HG03139 (cell line): ENCODE measurements at regions not wholly inside any gene's neighbourhood (a gene's known extent, or its start where the extent isn't known, plus 50 kb on each side); places are given as distances from the start of the nearest gene placed in this dataset.

Experiments used
- ATAC-seq: cut with Tn5 transposase; IDR thresholded peaks from one replicate; pipeline ENCODE4 v1.9.1; 2021; ENCODE audit not compliant: unreplicated experiment

DNA sequence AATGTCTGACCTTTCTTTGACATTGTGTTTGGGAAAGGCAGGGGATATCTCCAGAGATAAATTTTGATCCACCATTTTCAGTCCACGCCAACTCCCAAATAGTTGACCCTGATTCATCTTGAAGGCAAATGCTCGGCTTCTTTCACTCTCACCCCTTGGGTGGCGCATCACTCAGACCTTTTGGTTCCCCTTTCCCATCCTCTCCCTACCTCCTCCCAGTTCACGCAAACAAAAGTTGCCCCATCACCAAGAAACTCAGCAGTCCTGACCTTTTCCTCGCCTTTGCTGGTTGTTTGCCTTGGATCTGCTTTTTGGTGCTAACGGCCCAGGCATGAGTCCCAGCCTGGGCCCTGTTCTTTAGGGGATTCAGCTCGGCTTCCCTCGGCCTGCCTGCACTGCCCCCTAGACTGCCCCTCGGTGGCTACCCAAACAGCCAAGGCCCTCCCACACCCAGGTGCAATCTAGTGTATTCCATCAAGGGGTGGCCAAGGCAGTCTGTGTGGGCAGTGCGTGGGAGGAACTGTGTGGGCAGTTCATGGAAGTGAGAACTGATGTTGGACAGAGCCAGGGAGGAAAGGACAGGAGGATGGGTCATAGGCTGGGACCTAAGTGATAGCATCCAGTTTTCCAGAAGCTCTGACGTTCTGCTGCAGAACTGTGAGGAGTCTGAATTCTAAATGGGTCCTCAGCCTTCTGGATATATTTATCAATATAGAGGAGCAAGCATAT, 255.7 kb downstream of the DLEU7 start:
- no peak for ATAC-seq

DNA sequence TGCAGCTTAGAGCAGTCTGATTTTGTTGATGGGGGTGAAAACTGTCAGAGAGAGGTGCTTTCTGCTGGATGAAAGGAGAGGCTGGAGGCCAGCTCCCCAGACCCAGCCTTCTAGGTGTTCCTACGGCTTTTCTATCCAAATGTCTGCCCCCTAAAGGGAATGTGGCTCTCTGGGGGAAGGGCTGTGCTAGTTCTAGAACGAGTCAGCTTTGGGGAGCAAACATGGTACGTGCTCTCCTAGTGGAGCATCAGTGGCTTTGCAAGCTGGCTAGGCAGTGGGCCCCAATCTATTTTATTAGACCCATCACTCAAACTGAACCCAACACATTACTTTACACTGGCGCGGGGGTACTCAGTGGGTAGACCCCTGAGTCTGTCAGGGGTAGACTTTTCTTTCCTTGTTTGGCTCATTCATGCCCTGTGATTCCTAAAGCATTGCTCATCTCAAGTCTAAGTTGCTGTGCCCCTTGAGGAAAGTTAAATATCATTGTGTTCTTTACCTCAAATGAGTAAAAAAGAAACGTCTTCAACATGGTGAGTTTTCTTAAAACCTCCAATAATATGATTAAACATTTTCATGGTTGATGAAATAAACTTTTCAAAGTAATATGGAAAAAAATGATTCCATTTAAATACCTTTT, 254.9 kb downstream of the DLEU7 start:
- no peak for ATAC-seq

DNA sequence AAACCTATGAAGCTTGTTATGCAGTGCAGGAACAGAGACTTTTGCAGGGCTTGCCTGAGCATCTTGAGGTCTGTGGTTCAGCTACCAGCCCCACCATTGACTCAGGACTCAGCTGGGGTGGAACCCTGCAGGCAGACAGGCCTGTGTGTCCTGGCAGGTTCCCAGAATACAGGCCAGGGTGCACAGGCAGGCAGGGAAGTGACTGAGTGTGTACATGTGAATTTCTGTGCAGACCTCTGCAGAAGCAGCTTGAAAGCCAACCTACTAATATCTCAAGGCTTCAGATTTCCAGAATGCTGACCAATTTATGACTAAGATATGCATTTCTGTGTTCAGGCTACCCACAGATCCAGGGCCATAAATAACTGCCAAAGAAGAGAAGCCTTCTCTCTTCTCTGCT, 254.4 kb downstream of the DLEU7 start:
- no peak for ATAC-seq

DNA sequence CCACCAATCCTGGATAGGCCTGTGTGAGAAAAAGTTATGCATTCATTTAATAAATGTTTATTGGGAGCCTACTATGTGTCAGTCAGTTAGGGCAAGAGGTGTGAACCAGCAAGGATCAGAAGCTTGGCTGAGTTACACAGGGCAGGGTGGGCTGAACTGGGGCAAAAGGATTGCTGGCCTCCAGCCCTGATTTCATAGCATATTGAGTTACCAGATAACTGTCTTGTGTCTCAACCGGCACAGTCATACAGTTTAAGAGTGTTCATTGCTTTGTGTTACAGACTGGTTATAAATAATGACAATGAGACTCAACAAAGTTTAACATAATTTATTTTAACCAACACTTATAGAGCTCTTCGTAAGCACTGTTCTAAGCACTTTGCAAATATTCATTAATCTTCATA, 253.8 kb downstream of the DLEU7 start:
- ATAC-seq = no peak

DNA sequence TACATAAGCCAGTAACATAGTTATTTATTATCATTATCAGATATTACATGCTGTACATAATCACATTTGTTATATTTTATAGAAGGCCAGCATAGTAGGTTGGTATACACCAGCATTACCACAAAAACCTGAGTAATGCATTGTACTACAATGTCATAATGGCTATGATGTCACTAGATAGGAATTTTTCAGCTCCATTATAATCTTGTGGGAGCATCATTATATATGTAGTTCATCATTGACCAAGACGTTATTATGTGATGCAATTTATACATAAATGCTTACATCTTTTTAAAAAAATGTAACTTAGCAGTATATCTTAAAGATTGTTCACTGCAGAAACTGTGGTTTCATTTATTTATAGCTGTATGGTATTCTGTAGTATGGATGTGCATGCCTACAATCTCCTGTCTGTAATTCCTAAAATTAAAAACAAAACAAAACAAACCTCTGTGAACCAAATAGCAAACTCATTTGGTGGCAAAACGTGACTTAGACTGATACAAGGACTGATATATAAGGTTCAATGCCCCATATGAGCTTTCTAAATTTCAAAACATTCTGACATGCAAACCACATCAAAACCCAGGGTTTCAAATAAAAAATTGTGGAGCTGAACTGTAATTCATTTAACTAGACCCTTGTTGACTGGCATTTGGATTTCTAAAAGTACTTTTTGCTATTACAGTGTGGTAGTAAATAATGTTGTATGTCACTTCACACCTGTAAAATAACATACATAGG, 250.9 kb downstream of the DLEU7 start:
- ATAC-seq = no peak

DNA sequence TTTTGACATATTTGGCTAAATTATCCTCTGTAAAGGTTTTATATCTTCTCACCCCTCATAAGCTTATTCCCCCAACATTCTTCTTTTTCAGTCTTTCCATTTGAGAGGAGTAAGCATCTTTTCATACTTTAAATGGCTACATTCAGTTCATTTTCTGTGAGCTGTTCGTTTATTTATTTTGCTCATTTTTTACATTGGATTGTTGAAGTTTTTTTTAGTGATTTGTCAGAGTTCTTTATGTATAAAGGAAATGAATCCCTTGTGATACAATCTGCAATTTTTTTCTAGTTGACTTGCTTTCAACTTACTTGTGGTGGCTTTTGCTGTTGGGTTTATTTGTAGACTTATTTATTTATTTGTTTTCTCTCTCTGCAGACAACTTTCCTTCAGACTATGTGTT, 250.3 kb downstream of the DLEU7 start:
- ATAC-seq = no peak

DNA sequence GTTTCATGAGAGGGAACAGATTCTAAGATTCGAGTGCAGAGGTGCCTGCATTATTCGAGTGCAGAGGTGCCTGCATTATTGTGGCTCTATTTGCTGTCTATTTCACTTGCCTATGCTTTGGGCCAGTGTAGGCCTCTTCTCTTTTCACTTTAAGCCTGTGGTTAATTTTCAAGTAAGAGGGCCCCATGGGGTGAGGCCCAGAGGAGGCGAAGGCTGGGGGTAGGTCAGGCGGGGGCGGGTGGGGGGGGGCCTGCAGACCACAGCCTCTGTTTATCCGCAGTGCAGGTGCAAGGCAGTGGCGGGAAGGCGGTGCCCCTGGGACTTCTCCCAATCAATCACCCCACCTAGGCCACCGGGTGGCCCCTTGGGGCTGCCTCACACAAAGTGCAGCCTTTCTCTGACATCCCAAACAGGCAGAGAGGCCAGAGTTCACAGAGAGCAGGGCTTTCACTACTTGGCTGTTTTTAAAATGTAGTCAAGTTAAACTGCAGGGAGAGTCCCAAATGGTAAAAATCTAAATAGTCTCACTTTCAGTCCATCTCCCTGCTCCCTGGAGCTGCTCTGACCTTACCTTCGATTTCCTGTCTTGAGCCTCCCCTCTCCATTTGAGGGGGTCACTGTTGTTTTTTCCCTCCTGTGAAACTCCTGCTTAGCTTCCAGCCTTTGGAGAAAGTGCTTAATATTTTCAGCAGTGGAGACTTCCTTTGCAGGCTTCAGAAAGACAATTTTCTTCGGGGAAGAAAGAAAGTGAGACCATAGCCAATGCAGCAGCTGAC, 249.0 kb downstream of the DLEU7 start:
- ATAC-seq = peak; percentile 83

DNA sequence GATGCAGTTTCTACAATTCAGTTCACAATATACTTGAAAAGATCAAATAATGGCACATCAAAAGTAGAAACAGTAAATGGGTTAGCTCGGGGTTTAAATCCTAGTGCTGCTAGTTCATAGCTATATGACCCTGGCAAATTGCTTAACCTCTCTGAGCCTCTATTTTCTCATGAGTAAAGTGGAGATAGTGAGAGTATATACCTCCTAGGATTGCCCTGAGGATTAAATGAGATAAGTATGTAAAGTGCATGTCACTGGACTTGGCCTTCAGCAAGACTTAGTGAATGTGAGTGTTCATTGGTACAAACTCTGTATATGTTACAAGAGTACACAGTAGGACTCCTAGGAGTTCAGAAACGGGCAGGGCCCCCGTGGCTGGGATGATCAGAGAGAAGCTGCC, 248.3 kb downstream of the DLEU7 start:
- ATAC-seq = no peak

DNA sequence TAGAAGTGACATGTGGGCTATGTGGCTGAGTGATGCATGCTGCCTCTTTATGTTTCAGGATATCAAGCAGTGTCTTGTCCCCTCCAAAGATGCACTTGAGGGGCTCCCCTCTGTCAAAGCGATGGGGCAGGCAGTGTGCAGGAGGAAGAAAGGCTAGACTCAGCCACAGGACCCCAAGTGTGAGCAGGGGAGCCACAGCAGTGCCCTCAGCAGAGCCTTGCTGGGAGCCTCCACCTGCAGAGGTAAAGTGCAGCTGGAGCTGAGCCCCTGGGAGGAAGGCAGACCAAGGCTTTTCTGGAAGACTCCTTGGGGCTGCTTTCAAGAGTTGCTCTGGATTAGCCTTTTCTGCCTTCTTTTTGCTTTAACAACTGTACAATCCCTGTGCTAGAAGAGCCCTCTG, 247.3 kb downstream of the DLEU7 start:
- ATAC-seq = no peak

DNA sequence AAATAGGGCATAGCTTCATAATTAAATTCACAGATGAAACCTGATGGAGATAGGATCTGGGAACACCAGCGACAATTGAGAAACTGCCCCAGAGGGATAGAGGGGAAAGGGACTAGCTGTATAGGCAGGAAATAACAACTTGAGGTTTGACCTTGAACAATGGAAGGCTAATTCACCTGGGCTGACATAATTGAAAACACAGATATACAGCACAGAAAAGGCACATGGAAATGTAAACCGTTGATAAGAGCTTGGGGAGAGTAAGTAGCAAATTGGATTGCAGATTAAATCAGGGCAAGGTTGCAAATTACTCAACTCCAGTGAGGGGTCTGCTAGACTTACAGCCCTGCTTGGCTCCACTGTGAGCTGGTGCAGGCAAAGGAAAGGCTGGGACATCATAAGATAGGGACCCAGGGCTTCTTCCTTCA, 246.7 kb downstream of the DLEU7 start:
- ATAC-seq = no peak

DNA sequence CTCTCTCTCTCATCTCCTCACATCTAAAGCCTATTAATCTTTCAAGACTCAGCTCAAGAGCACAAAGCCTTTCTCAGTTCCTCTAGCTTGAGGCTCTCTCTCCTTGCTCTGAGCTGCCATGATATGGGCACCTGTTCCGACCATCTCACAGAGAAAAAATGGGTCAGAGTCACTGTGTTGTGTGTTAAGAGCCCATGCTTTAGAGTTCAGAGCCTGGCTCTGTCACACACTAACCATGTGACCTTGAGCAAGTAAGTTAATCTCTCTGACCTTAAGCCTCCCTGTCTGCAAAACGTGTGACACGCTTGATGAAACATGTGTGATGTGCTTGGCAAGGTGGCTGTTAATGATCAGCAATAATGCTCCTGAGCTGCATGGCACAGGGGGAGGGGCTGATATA, 245.2 kb downstream of the DLEU7 start:
- peak; percentile 36 for ATAC-seq

DNA sequence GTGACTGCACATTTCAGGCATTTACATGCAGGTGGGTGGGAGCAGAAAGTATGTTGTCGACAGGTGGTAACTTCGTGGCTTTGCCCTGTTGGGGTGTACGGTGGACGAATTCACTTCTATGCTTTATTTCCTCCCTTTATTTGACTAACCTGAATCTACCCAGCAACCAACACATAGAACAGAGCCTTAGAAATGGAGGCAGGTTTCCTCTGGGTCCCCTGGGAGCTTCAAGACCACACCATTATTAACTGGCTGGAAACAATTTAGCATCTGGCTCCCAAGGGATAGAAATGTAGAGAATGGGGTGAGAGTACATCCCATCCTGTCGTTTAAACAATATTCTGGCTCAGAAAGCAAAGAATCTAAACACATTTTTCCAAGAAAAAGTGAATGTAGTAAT, 244.4 kb downstream of the DLEU7 start:
- ATAC-seq = no peak

DNA sequence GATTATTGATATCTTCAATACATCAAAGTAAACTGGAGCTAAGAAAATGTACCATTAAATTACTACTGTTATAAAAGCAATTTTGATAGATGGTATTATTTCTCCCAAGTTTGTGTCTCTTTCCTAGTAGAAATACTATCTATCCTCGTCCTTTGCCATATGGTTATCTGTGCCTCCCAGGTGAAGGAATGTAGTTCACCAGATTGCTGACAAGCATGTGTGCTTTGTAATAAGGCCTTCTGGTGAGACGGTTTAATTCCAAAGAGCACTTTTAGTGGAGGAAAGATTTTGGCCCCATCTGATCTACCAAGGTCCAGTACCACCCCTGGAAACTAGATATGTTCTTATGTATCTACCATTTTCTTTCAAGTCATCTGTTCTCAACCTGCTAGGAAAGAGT, 243.6 kb downstream of the DLEU7 start:
- no peak for ATAC-seq

DNA sequence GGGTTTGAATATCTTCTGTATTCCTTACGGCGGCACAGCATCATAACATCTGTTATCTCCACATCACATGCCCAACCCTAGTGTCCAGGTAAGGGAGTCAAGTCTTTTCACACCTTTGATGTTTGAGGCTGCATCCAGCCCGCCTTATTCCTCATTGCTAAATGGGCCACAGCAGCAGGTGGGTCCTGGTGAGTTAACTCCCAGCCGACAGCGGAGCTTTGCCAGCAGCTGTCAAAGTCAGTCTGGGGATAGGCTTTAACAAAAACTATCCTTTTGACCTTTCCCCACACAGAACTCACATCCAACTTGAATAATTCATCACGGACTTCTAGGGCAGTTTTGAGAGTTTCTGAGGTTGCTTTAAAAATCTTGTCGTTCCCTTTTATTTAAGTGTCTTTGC, 235.1 kb downstream of the DLEU7 start:
- ATAC-seq = no peak

DNA sequence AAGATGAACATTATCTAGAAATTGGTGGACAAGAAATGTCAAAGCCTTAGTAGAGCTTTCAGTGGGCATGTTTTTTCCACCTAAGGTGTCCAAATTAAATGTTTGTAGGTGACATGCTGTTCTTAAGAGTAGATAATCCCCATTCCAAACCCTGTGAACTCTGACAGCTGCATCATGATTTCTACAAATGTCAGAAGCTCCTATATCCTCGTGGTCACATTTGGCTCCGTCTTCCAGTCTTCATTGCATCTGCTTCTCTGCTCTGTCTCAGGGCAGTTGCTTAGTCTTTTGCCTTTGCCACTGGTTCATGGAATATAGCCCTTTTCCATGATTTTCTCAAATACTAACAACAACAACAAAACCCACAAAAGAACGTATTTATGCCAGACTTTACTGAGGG, 234.5 kb downstream of the DLEU7 start:
- ATAC-seq = no peak

DNA sequence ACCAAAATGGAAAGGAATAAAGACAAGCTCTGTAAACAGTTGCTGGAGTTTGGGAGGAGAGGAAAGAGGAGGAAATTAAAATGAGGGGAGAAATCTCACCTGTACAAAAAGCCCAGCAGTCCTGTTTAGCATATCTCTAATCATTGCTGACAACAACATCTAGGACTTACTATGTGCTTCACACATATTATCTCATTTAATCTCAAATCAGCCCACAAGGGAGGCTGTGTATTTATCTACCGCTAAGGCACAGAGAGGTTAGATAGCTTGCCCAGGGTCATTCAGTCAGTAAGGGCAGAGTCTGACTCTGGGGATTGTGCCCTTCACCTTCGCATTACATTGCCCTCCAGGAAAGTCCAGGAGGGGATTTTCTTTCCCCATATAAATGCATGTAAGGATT, 233.3 kb downstream of the DLEU7 start:
- no peak for ATAC-seq

DNA sequence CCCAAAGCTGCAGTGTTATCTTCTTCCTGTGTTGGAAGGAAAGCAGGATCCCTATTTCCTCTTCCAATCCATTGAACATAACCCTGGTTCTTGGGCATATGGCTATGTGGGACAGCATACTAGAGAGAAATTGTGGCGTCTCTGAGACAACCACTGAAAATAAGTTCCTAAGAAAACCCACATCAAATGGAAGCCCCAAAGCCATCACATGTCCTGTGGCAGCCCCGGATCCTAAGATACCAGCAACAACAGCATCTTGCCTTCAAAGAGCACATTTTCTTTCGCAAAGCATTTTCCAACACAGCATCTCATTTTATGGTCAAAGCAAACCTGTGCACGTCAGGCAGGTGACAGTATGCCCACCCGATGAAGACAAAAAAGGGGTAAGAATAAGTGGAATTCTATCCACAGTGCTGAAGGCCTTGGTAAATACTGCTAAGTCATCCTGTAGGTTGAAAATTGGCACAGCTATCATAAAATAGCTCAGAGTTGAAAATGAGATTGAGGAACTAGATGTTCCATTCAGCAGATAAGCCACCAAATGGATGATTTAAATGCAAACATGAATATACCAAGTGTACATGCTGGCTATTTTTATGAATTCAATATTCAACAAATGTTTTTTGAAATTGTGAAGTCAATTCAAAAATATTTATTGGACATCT, 232.2 kb downstream of the DLEU7 start:
- ATAC-seq = no peak

DNA sequence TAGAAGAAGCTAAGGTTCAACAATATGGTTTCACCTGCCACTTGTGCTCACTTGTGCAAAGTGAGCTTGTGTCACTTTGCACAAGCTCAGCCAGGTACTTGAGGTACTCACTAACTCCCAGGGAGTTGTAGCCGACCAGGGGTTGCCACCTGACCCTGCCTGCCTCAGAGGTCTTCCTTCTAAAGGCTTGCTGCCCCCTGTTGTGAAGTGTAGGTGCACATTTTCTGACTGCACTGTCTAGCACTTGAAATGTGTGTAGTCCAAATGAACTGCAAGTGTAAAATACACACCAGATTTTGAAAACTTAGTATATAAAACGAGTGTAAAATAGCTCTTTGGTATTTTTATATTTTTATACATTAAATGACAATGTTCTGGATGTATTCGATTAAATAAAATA, 230.8 kb downstream of the DLEU7 start:
- no peak for ATAC-seq

DNA sequence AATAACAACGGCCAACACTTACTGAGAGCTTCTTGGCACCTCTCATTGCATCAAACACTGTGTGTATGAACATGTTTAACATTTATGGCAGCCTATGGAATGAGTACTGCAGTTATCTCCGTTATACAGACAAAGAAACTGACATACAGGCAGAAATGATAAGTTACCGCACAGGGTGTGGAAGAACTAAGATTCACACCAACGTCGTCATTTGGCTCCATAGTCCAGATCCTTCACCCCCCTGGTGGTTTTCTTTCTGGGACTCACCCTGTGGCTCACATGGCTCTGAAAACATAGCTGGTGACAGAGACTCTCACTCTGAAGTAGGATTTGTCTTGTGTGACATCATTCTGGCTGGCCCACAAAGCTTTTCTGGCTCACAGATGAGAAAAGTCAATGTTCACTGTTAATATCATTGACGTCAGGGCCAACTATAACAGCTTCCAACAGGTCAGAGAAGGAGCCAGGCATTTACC, 230.1 kb downstream of the DLEU7 start:
- no peak for ATAC-seq

DNA sequence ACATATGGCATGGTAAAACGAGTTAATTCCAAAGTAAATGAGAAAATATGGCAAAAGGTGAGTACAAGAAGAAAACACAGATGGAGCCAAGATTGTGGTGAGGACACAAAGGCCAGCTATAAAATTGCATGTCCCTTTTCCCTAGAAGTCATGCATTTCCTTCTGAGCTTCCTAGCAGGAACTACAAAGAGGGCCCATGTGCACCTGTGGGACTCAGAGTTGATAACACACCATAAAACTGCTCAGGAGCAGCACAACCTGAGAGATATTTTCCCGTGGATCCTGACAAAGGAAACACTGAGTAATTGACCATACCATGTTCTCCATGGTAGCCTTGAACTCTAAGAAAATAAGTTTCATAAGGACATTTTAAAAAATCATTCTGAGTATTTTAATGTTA, 228.3 kb downstream of the DLEU7 start:
- no peak for ATAC-seq

DNA sequence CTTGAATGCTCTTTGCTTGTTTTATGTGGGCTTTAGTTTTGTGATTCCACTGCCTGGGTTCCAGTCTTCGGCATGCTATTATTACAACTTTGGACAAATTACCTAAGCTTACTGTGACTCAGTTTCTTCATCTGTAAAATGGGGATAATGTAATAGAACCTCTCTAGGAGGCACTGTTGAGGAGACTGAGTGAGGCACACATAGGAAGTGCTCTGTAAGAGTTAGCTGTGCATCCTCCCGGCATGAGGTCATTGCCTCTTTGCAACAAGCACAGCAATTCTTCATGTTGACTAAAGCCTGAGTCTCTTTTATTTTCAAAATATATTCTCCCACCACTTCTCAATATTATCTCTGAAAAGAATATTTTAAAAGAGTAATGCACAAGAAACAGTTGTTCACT, 227.4 kb downstream of the DLEU7 start:
- ATAC-seq = no peak
